HG02973 (cell line): ENCODE measurements at regions not wholly inside any gene's neighbourhood (a gene's known extent, or its start where the extent isn't known, plus 50 kb on each side); places are given as distances from the start of the nearest gene placed in this dataset.

ENCODE experiments used
- ATAC-seq: cut with Tn5 transposase; IDR thresholded peaks from one replicate; pipeline ENCODE4 v1.9.1; 2021; ENCODE audit warnings: moderate library complexity; ENCODE audit not compliant: unreplicated experiment

DNA sequence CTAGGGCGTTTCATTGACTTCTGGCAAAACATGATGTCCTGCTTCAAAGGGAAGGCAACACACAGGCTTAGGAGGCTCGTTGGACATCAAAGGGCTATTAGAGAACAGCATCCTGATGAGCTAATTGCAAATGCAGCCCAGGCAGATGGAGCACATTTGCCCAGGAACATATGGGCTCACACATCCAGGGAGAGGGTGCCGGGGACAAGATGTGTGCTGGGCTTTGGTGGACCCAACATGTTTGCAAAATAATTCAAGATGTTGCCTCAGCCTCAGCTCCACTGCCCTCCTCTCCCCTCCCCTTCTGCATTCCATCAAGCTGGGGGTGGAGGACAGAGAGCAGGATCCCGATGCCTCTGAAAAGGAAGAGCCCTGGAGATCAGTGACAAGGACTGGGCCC, 217.1 kb upstream of the ZMIZ1 start:
- no peak for ATAC-seq

DNA sequence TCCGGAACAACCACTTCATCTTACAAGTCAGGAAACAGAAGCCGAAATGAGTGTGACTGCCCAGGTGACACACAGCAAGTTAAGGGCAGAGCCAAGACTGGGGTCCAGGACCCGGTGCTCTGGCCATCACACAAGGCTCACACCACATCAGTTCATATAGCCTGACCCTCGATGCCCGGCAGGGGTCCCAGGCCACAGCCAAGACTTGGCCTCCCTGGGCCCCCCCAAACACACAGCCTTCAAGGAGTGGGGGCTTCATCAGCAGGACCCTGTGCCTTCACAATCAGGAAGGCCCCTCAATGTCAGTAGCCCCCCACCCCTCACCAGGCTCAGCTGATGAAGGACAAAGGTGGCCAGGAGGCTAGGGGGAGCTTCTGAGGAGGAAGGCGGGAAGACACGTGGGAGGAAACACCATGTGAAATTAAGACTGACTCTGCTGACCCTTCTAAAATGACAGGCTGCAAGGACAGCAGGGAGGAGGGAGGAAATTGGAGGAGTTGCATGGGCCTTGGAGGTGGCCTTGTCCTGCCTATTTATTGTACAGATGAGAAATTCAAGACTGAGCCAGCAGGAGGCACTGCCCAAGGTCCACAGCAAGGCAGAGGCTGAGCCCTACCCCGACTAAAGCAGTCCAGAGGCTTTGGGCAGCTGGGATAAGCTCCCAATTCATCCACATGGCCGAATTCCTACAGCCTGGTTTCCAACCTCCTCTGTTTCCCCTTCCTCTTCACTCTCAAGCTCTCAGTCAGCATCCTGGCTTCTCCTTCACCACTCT, 216.1 kb upstream of the ZMIZ1 start:
- ATAC-seq = no peak

DNA sequence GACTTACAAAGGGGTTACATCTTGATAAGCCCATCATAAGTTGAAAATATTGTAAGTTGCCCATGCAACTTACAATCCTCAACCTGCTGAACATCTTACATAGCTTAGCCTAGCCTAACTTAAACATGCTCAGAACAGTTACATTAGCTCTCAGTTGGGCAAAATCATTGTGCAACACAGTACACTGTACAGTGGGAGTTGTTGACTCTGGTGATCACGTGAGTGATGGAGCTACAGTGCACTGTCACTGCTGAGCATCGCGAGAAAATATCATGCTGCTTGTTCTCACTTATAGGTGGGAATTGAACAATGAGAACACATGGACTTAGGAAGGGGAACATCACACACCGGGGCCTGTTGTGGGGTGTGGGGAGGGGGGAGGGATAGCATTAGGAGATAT, 214.9 kb upstream of the ZMIZ1 start:
- ATAC-seq = no peak

DNA sequence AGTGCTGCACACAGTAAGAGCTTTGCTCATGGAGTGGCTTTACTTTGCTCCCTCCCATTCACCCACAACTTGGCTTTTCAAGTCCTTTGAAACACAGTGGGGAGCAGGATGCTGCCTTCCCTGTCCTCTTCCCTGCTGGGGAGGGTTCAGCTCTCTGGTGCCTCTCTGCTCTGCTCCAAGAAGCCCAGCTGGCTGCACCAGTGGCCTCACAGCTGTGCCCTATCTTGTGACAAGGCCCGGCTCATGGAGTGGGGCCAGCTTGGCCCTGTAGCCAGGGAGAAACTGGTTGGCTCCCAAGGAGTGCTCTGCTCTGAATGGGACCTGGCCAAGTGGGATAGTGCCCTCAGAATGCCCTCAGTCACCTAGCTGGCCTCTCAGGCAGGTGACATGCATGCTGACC, 212.3 kb upstream of the ZMIZ1 start:
- ATAC-seq = no peak

DNA sequence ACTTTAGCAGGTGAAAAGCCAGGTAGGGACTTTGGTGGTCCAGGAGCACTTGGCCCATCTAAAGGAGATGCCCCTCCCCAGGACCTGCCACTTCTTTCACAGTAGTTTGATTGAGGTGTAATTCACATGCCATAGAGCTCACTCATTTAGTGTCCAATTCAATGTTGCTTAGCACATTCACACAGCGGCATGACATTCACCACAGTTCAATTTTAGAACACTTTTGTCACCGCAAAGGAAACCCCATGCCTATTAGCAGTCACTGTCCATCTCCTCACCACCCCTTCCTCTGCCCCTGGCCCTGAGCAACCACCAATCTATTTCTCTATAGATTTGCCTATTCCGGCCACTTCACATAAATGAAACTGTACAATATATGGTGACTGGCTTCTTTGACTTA, 211.6 kb upstream of the ZMIZ1 start:
- no peak for ATAC-seq

DNA sequence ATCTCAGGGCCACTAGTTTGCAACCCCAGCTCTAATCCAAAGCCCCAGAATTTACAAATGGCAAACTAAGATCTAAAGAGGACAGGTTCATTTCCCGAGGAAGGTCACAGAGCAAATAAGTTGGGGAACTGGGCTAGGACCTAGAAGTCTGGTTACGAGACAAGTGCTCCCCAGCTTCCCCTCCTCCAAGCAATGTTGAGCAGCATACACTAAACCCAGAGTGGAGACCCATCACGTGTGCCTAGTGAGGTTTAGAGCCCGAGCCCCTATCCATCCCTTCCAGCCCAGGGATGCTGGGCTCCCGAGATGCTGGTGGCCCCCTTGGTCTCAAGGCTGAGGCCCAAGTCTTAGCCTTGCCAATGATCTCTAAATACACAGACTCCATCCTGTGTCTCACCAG, 209.5 kb upstream of the ZMIZ1 start:
- no peak for ATAC-seq

DNA sequence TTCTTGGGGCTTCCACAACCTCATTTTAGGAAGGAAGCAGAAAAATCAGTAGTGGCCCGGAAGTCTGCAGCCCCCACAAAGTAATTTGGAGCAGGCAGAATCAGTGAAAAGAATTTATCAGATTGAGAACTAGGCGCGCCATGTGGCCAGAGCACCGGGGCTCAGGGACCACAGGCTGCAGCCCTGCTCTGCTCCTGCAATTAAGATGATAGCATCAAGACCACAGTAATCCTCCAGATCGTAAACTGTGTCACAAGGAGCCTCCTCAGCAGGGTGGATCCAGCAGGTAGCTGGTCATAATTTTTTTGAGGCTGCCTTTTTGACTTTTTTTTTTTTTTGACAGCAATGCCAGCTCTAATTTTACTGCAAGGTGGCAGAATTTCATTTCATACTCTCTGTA, 209.0 kb upstream of the ZMIZ1 start:
- ATAC-seq = no peak

DNA sequence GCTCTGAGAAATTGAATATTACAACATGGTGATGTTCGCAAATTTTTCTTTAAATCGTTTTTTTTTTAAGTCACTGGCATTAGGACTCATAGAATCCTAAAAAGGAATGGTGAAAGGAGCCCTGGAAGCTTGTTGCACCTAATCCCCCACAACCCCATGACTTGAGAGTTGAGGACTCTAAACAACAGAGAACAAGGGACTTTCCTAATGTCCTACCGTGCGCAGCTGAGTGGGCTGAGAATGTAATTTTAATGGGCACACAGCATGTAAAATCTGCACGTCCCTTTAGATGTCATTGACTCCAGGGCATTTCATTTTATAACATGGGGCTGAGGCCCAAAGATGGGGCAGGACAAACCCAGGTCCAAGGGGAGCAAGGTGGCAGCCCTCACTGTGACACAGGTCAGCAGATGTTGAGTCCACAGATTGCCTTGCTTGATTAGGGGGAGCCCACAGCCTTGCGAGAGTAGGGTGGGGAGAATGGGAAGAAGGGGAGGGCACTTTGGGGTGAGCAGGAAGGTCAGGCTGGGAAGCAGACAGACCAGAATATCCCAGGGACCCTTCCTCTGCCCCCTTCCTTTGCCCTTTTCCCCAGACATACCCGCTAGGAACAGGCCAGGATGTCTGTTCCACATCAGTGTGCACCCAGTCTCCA, 208.4 kb upstream of the ZMIZ1 start:
- no peak for ATAC-seq

DNA sequence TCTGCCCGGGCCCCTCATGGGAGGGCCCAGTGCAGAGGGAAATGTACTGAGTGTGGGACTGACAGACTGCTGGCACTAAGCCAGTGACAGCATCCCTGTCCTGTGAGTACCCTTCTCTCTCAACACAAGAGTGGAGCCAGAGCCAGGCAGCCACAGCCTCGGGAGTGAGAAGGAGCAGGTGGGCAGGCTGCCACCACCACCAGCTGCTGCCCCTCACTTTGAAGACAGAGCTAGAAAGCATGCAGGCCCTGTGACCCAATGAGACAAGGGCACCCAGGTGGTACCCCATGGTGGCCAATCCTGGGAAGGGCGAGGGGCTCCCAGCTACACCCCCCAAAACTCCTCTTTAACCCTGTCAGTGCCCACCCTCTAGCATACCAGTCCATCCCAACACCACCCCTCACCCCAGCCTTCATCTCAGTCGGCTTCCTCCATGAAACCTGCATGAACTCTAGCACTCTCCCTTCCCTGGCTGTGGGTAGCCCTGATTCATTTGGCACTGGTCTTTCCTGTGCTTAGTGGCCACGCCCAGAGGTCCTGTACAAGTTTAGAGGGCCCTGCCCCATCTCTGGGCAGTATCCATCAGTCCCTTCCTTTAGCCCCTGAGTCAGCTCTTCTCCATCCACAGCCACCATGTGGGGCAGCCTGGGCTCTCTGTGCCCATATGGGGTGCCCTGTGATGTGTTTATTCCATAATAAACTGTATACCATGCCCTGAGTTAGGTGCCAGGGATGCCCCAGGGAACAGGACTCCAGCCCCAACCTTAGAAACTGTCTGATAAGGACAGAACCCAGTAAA, 207.0 kb upstream of the ZMIZ1 start:
- ATAC-seq = no peak

DNA sequence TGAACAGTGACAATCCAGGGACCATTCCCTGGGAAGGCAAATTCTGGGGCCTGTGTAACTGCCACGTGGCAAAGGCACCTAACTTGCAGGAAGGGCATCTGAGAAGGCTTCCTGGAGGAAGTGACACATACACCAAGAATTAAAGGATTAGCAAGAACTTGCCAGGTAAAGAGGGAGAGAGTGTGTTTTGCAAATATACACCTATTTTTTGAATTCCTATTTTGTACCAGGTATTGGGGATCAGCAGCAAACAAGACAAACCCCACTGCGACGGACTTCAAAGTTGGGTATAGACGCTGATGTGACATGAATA, 206.5 kb upstream of the ZMIZ1 start:
- ATAC-seq = no peak

DNA sequence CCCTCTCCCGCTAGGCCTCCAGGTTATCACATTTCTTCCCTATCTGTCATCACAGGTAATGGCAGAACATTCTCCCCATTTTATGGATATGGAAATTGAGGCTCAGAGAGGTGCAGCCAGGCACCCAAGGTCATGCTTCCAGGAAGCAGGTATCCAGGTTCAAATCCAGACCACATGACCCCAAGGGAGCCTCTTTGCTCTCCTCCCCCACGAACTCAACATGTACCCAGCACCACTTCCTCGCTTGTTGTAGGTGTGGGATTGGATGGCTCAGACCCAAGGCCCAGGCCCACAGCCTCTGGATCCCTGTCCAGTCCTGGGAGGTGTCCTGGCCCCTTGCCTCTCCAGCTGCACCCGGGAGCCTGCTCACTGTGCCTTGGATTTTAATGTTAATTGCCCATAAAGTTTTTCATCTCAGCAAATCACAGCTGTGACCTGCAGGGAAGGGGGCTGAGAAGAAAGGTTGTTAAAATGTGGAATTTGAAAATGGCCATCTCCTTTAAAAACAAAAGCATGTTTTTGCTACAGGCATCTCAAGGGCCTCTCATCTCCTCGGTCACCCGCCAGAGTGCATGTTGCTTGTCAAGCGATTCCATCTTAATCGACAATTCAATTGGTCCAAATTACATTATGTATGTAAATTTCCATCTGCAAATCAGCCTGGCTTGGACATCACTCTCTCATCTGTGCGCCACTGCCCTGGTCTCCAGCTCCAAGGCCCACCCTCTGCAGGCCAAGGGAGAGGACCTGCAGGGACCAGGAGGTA, 205.4 kb upstream of the ZMIZ1 start:
- no peak for ATAC-seq

DNA sequence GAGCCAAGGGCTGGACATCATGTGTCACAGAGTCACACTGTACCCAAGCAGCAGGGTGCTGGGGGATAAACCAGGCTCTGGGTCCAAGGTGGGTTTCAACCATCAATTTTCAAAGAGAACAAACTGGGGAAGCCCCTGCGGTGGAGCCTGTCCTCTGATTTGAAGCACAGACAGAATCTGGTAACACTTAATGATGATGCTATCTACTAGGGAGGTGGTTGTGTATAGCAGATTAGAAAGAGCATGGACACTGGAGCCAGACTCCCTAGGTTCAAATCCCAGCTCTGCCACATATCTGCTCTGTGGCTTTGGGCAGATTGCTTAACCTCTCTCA, 204.9 kb upstream of the ZMIZ1 start:
- ATAC-seq = no peak

DNA sequence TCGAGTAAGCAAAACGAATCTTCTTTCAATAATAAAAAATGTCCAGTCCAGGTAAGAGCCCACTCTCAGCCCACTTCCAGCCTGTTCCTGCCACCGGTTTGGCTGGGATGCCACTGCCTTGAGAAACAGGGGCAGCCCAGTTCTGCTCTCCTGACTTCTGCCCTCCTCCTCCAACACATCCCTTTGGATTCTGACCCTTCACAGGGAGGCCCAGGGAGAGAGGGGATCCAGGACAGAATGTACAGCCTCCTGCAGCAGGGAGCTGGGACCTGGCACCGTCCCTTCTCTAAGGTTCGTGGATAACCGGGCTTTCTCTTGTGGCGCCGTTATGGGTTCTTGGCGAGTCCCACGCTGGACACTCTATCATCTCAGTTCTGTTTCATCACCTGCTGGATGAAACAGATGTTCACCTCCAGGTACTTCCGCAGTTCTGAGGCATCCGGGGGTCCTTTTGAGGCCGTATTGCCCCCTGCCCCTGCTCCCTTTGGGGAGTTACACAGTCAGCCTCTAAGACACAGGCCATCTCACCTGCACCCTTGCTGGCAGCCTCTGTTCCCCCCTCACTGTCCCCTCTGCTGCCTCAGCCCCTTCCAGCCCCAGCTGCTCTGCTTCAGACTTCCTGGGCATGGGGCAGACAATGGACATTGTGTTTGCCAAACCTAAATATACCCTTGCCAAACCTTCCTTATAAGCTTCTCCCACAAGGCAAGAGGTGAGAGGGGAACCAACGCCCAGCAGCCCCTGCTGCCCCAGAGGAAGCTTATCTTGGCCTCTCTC, 203.8 kb upstream of the ZMIZ1 start:
- no peak for ATAC-seq

DNA sequence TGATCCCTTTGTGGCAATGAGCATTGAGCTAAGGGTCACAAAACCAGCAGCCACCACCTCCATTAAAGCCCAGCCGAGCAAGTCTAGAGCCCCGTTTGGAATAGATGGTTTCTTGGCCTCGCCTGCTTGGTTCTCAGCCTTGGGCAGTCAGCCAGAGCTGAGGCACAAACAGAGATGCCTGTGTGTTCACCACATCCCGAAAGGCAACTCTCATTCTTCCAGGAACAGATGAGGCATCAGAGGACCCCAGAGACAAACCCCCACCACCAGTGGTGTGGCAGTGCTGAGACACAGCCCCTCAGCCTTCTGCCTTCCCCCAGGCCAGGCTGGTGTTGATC, 203.3 kb upstream of the ZMIZ1 start:
- ATAC-seq = no peak

DNA sequence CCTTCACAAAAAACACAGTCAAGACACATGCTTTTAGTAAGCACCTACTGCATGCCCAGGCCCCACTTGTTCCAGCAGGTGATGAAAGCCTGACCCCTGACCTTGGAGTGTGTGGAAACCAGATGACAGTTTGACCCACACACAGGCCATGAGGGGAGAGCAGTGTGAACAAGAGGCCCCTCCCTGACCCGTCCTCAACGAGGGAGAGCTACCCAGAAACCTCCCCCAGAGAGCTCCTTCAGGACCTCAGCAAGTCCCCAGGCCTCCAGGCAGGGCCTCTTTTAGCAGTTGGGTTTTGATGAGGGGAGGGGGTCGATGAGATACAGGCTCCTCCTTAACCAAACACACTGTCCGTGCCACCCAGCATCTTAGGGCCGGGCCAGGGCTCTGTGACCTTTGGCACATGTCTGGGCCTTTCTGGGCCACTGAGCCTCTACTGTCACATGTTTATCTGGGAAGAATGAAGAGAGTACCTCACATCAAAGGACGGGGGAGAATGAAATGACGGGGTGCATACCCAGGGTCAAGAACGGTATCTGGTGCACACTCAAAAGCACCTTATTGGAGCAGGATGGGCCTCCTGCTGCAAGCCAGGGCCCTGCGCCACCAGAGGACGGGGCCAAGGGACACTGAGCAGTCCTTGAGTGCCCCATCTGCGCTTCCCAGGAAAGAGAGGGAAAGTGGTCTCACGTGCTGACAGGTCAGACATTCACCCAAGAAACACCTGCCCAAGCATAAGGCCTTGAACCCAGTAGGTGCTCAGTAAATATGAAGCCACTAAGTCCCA, 202.6 kb upstream of the ZMIZ1 start:
- no peak for ATAC-seq

DNA sequence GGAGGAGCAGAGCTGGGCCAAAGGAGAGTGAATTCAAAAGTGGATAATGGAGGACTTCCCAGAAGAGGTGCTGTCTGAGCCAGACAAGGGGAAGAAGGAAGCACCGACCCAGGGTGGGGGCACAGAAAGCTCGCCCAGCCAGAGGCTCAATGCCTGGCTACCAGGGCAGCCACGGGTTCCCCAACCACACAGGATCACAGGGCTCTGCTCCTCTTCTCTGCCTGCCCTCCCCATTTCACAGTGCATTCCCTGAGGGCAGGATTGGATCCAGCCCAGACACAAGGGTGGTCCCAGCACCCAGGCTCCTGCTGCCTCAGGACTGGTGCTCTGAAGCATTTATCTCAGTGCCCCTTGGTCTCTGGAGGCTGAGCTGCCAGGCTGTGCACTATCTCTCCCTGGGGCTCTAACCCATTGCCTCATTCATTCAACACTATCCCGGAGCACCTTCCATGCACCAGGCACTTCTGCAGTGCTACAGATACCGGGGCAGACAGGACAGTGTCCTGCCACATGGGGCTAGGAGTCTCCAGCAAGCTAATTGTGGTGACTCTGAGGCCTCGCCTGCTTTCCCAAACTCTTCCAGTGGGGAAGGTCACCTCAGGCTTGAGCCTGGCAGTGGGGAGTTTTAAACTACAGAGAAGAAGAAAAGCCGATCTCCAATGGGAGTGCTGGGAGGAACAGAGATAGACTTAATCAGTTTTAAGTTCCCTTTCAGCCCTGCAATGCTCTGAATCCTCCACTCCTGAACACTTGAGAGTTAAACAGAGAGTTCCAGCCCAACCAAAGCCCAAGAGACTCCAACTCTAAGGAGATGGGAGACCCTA, 201.8 kb upstream of the ZMIZ1 start:
- ATAC-seq = no peak

DNA sequence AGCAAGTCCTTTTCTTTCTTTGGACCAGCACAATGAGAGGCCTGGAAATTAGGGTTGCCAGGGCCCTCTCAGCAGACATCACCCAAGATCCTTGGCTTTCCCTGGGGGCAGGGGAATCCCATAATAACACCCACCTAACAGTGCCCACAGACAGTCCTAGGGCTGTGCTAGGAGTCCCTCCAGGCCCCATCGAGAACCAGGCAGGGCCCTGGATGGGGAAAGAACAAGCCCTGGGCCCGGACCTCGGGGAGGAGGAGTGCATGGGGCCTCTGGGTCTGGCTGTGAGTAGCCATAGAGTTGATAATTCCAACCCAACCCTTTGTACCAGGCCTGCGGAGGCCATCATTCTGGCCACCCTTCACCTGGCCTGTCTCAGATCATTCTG, 201.2 kb upstream of the ZMIZ1 start:
- ATAC-seq = no peak

DNA sequence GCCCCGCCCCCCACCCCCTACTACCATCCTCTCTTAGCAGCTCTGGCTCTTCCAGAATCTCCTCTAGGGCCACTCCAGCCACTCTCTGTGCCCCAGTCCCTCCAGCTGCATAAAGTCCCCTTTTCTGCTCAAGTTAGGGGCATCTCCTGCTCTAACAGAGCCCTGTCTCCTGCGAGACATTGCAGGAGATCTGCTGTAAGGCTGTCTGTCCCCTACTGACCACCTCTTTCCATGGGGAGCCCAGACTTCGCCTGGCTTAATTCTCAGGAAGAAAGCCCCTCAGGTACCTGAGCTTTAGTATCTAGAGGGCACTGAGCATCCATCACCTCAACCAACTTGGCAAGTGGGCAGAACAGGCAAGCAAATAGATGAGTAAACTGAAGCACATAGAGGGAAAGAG, 200.7 kb upstream of the ZMIZ1 start:
- ATAC-seq = no peak

DNA sequence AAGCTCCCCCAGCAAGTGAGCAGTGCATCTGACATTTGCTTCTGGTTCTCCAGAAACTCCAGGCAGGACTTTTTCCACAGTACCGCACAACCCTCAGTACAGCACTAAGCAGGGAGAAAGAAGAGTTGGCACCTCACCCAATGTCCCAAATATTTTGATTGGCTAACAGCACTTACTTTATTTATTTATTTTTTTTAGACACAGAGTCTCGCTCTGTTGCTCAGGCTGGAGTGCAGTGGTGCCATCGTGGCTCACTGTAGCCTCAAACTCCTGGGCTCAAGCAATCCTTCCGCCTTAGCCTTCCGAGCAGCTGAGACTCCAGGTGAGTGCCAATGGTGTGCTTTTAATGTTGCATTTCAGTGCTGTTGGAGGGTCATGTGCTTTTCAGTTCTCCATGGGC, 200.3 kb upstream of the ZMIZ1 start:
- no peak for ATAC-seq
